NT2/D1 (cell line): ENCODE measurements at regions not wholly inside any gene's neighbourhood (a gene's known extent, or its start where the extent isn't known, plus 50 kb on each side); places are given as distances from the start of the nearest gene placed in this dataset.

Experiments used
- SUZ12 ChIP-seq: IDR thresholded peaks from 2 replicates; pipeline ENCODE4 v1.6.1; 2011; ENCODE audit not compliant: insufficient read length, insufficient read depth; ENCODE audit errors: extremely low read depth
- YY1 ChIP-seq: IDR thresholded peaks from 2 replicates; pipeline ENCODE4 v1.6.1; 2011; ENCODE audit not compliant: insufficient read length, insufficient read depth

- TF ChIP-seq YY1 (no peak), SUZ12 (no peak)
Measured at GRCh38 chr12:88419794-88420193, 160.5 kb downstream of the KITLG start.
